ENCODE measurements at regions not wholly inside any gene's neighbourhood (a gene's known extent, or its start where the extent isn't known, plus 50 kb on each side); places are given as distances from the start of the nearest gene placed in this dataset.

DNA sequence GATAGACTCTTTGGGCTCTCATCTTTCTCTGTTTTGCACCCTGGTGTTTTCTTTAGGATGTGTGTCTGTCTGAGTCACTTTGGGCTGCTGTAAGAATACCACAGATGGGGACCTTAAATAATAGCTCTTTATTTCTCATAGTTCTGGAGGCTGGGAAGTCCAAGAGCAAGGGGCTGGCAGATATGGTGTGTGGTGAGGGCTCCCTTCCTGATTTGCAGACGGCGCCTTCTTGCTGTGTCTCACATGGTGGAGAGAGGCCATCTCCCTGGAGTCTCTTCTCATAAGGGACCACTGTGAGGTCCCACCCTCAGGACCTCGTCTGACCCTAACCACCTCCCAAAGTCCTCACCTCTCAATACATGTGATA, 93.7 kb upstream of the ADRA2C start:
- H3K9me3 ChIP-seq = peaks cover 0 to under 1% of the 10 kb centered on the region in 2 donors
- H3K36me3 ChIP-seq = no peaks in the 10 kb centered on the region
- no peak overlapping the region for H3K4me3 ChIP-seq
- H3K27me3 ChIP-seq = no peaks in the 10 kb centered on the region
- no peak overlapping the region for H3K27ac ChIP-seq
- DNase-seq (ENCODE audit: low spot score) = no peak
- H3K4me1 ChIP-seq = no peaks in the 10 kb centered on the region
- TF ChIP-seq, protein P1, sequence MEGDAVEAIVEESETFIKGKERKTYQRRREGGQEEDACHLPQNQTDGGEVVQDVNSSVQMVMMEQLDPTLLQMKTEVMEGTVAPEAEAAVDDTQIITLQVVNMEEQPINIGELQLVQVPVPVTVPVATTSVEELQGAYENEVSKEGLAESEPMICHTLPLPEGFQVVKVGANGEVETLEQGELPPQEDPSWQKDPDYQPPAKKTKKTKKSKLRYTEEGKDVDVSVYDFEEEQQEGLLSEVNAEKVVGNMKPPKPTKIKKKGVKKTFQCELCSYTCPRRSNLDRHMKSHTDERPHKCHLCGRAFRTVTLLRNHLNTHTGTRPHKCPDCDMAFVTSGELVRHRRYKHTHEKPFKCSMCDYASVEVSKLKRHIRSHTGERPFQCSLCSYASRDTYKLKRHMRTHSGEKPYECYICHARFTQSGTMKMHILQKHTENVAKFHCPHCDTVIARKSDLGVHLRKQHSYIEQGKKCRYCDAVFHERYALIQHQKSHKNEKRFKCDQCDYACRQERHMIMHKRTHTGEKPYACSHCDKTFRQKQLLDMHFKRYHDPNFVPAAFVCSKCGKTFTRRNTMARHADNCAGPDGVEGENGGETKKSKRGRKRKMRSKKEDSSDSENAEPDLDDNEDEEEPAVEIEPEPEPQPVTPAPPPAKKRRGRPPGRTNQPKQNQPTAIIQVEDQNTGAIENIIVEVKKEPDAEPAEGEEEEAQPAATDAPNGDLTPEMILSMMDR (IDR thresholded peaks at IDR 0.05) = no peak

DNA sequence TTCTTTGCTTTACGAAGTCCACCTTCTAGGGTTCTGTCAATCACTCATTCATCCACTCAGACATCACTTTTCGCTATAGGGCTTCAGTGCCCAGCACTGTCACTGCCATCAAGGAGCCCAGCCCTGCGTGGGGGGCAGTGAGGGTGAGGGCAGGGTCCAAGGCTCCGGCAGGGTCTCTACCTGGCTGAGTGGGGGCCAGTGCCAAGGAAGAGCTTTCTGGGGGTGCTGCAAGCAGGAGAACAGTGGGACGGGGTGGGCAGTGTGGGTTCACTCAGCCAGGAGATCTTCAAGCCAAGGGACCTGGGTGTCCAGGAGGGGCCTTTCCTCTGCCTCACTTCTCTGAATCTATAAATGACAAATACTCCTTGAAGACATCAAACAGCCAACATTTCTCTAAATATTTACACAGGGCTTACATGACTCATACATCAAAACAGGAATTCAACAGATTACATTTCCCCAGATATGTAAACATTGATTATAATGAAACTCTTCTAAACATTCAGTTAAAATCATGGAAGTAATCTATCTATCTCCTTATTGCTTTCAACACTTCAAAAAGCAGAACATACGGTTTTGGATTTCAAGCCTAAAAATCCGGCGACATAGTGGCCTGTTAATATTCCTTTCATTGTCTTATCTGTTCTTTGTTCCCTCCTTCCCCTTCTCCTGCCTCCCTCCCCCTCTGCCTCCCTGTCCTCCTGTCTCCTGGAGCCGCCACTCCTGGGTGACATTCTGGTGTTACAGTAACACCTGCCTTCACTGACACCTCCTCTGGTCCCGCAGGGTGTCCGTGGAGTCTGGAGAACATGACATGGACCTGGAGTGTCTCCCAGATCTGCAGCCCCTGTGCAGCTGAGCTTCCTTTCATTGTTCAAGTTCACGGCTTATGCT, 94.4 kb upstream of the ADRA2C start:
- no peaks in the 10 kb centered on the region for H3K27me3 ChIP-seq
- peaks cover 0 to 6% of the 10 kb centered on the region in 2 donors for H3K9me3 ChIP-seq
- DNase-seq (ENCODE audit: low spot score) = no peak
- TF ChIP-seq, protein P1 (IDR thresholded peaks at IDR 0.05) = no peak
- H3K4me1 ChIP-seq = no peaks in the 10 kb centered on the region
- H3K36me3 ChIP-seq = no peaks in the 10 kb centered on the region
- H3K27ac ChIP-seq = no peak overlapping the region
- no peak overlapping the region for H3K4me3 ChIP-seq

DNA sequence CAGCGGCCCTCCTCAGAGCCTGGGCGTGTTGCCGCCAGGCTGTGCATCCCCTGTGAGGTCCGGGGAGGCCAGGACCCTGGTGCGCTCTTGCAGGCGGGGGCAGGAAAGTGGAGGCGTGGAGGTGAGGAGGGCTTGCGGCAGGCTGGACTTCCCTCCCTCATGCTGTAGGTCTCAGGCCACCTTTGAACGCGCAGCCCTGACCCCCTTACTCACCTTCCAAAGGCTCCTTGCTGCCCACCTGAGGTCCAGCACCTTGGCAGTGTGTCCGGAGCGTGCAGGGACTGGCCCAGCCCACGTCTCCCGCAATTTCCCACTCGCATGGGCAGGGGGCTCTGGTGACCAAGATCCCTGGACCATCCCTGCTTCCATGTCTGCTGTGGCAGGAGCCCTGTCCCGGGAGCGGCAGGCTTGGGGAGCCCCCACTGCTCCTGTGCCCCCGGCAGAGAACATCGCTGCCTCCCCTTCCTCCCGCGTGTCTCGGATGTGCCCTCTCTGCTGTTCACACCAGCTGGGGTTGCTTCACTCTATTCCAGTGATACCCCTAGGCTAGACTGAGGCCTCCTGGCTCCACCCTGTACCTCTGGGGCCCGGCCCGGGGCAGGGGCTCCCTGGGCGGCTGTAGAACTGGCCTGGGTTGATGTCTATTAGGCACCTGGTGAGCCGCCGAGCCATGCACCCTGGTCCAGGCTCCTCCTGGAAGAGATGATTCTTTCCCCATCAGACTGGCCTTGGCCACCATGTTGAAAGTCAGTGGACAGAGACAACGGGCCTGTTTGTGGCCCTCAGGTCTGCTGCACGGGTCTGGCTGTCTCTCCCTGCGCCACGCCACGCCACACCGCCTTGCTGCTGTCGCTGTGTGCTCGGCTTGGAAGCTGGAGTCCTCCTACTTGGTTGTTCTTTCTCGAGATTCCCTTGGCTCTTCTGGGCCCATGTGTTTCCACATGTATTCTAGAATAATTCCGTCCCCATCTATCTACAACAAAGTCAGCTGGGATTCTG, 95.4 kb upstream of the ADRA2C start:
- TF ChIP-seq, protein P1 (IDR thresholded peaks at IDR 0.05) = no peak
- Histone ChIP-seq H3K27ac (no peak overlapping the region), H3K9me3 (peaks cover 0 to 9% of the 10 kb centered on the region in 2 donors), H3K4me1 (no peaks in the 10 kb centered on the region), H3K36me3 (no peaks in the 10 kb centered on the region), H3K27me3 (no peaks in the 10 kb centered on the region), H3K4me3 (no peak overlapping the region)
- DNase-seq (ENCODE audit: low spot score) = no peak

DNA sequence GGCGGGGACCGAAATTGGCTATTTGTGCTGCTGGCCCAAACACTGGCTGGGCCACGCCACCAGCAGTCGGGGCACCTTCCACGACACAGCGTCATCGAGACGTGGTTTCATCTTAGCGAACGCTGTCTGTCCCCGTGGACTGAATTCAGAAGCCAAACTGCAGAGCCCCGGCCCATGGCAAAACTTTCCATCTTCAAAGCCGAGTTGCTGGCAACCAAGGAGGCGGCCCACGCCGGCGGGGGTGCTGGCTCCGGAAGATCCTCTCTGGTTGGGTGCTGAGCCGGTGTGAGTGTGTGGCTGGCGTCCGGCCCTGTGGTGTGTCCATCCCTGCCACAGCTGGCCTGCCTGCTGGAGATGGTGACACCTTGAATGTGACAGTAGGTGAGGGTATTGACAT, 96.6 kb upstream of the ADRA2C start:
- no peaks in the 10 kb centered on the region for H3K27me3 ChIP-seq
- TF ChIP-seq, protein P1 (IDR thresholded peaks at IDR 0.05) = no peak
- H3K4me1 ChIP-seq = no peaks in the 10 kb centered on the region
- H3K9me3 ChIP-seq = peaks cover 0 to 9% of the 10 kb centered on the region in 2 donors
- H3K27ac ChIP-seq = no peak overlapping the region
- no peak overlapping the region for H3K4me3 ChIP-seq
- H3K36me3 ChIP-seq = no peaks in the 10 kb centered on the region
- DNase-seq (ENCODE audit: low spot score) = no peak

DNA sequence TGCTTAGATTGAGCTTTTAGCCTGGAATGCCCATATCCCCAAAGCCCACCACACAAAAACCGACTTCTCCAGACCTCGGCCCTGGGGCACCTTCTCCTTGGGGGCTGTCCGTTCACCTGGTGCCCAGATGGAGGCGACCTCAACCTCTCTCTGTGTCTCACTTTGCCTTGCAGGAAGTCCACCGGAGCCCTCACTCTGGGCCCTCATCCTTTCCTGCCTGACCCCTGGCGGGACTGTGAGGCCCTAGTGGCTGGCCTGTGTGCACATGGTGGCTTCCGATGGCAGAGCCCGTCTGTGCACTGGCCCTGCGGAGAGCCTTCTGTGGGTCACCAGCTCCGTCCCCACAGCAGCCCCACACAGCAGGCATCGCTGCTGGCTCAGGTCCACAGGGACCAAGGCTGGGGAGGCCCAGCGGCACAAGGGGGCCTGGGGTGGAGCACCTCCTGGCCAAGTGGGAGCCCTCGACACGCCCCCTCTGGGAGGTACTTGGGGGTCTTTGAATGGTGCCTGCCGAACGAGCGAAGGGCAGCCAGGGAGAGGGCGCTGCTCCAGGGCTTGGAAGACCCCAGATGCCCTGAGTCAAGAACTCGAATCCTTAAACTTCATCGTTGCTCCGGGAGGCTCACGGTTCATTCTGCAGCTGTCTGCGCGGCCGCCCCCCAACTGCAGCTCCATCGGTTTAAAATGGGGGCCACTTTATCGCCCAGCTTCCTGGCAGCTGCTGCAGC, 97.2 kb upstream of the ADRA2C start:
- no peak for DNase-seq (ENCODE audit: low spot score)
- H3K4me1 ChIP-seq = no peaks in the 10 kb centered on the region
- H3K36me3 ChIP-seq = no peaks in the 10 kb centered on the region
- H3K27ac ChIP-seq = no peak overlapping the region
- no peak overlapping the region for H3K4me3 ChIP-seq
- TF ChIP-seq, protein P1 (IDR thresholded peaks at IDR 0.05) = no peak
- peaks cover 0 to 9% of the 10 kb centered on the region in 2 donors for H3K9me3 ChIP-seq
- H3K27me3 ChIP-seq = no peaks in the 10 kb centered on the region
